Tibial nerve (tissue), 3 donors: ENCODE measurements at regions not wholly inside any gene's neighbourhood (a gene's known extent, or its start where the extent isn't known, plus 50 kb on each side); places are given as distances from the start of the nearest gene placed in this dataset.

Source experiments
- CTCF ChIP-seq, 5 experiments: fragments of 200-600 bp in 3 of 5; fragments of 450-650 bp in 2 of 5; sonication (generic) in 3 of 5; IDR thresholded peaks; one replicate each; pipeline ENCODE4 v1.5.1; 2016 to 2019; ENCODE audit warnings: antibody characterized with exemption in 5 of 5, mild to moderate bottlenecking in 3 of 5, moderate library complexity in 2 of 5
- POLR2A ChIP-seq, 2 donors: fragments of 450-650 bp; IDR thresholded peaks; one replicate each; pipeline ENCODE4 v1.6.1; 2017; ENCODE audit warnings: antibody characterized with exemption in 2 of 2, mild to moderate bottlenecking in 2 of 2, moderate library complexity in 2 of 2

GRCh38 chr6:169320013-169320412, 66.4 kb upstream of the THBS2 start:
- TF ChIP-seq CTCF (IDR thresholded peaks at IDR 0.05) (no peak), POLR2A (IDR thresholded peaks at IDR 0.05) (no peak)
